Activated CD4-positive, CD25-positive, alpha-beta regulatory T cell treated with anti-CD3 and anti-CD28 coated beads, Interleukin-2, amount 50 U/mL, for 24 hours (primary cell): ENCODE measurements at regions not wholly inside any gene's neighbourhood (a gene's known extent, or its start where the extent isn't known, plus 50 kb on each side); places are given as distances from the start of the nearest gene placed in this dataset.

Experiments
- ATAC-seq, 2 donors: fragments of 150-1000 bp; cut with Tn5 transposase; one replicate each; pipeline ENCODE4 v1.10.0; 2021; ENCODE audit warnings: mild to moderate bottlenecking in 1 of 2, moderate library complexity in 1 of 2

DNA sequence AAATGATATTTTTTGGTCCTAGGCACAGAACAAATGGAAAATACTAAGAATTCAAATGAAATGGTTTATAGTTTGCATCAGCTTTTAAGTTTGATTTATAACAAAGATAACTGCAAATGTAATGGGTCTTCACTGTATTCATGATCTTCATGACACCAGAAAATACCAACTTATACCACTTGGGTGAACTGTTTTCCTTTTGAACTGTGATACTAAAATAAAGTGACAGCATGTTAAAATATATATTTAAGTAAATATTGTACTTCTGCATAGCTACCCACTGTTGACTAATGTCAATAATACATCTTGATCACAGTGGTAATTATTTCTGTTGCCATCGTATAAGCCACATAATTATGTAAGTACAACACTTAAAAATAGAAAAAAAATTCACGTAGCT is 442.0 kb upstream of the ANKRD30A start:
- no peak for ATAC-seq

DNA sequence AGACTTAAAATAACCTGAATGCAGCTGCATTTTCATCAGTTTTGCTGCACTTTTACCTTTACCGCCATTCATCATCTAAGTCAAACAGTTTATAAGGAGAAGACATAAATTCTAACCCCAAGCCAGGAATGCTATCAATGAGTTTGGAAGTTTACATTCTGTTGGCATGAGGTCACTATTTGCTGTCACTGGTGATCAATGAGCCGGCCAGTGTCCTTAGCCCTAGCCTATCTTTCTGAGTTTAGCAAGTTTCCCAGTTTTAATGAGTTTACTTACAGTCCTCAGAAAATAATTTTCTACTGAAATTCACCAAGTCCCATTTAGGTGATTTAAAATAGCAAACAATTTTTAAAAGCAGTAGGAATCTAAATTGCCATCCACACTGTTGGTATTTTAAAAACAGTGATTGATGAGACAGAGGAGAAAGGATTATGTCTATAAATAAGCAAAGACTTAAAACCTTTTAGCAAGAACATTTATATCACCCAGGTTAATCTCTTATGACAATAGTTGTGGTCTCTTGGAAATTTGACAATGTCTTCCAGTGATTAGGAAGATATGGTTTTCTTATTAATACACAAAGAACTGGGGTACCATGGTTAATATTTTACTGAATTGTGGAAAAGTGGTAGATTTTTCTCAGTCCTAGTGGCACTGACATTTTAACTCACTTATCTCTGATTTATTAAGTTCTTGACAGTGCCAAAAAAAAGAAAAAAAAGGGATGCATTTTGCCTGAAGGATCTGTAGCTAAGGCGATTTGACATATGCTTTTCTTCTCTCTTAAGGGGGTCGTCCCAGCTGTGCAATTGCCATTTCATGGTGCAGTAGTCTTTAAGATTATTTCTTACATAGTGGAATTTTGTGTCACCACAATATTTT is 443.4 kb upstream of the ANKRD30A start:
- no peak for ATAC-seq

DNA sequence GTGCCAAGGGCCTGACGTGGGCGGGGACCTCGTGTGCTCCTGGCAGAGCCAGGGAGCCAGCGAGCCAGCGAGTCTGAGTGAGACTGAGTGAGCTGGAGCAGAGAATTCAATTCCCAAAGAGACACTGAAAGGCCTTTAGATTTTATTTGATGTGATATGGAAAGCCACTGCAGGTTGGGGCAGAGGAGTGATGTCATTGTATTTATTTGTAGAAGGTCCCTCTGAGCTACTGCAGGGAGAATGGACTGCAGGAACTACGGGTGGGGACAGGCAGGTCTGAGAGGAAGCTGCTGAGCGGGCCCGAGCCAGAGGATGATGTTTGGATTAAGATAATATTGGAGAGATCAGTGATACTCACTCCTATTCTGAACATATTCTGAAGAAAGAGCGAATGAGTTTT is 445.8 kb upstream of the ANKRD30A start:
- no peak for ATAC-seq

DNA sequence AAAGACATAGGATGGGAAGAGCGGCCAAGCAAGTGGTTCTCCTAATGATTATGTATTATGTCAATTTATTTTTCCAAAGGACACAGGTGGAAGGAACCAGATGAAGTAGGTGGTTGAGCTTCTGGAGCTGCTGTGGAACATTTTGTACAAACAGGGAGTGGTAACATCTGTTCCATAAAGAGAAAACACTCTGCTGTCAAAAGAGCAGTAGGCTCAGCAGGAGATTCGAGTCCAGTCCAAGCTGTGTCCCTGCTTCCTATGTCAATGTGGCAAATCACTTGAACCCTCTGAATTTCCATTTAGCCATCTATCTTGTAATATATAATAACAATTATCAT is 448.0 kb upstream of the ANKRD30A start:
- no peak for ATAC-seq

DNA sequence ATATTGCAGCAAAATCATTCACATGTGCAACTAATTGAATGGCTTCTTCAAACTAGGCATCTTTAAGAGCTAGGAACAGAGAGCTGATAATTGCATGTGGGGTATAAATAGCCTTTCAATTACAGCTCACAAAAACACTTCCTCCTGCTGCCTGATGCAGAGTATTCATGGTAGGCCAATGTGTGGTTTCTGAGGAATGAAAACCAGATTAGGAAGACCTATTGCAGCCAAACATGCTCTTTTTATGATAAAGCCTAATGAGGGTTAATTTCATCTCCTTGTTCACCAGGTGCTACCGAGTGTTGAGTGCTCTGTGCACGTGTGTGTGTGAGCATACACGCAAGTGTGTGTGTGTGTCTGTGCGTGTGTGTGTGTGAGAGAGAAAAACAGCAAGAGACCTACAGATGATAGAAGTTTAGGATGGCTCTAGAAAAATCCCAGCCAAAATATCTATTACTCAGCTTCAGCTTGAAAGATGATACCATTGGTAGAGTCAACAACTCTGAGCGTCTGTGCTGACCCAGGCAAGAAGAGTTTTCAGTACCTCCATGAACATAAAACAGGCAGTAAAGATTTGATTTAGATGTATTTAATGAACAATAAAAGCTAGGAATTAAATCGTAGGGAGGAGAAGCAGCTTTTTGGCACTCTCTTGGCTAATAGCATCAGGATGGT is 448.5 kb upstream of the ANKRD30A start:
- ATAC-seq: no peak

DNA sequence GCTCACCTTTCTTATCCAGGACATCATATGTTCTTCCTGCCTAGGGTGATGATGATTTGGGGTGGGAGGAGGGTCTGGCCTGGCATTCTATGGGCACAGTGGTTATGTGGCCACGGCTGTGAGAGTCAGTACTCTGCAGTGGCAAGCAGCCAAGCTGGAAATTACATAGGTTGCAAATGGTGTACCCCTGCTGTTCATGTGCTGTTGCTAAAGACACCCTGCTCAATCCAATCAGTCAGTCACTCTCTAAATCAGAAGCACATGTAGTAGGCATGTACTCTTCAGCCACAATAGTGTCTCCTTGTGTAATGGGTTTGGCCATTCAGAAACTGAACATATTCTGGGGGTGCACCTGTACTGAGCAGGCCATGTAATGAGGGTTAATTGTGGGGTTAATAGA is 449.1 kb upstream of the ANKRD30A start:
- no peak for ATAC-seq

DNA sequence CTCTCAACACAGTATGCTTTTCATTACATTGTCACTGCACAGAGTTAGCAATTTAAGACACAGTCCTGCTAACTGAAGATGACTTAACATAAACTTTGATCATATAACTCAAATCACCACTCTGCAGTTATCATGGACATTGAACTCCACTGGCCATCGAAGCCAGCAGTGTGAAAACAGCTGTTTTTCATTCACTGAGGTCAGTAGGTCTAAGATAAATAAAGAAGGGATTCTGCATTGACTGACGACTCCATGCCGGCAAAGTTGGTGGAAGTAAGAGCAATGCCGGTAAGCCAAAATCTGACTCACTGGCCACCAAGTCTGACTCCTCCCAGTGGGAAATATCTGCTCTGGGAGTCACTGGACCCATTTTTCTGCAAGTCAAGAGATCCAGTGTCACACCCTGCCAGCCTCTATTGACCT is 449.9 kb upstream of the ANKRD30A start:
- ATAC-seq: no peak

DNA sequence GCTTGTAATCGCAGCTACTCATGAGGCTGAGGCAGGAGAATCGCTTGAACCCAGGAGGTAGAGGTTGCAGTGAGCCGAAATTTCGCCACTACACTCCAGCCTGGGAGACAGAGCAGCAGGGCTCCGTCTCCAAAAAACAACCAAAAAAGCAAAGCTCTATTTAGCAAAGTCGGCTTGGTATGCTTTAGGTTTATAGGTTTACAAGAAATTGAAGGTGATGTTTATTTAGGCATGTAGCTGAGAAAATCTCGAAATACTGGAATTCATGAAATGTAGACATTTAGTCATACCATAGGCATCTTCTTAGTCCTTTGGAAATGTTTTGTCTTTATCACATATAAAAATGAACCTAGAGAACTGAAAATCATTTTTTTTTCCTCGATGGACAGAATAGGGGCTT is 453.8 kb upstream of the ANKRD30A start:
- no peak for ATAC-seq

DNA sequence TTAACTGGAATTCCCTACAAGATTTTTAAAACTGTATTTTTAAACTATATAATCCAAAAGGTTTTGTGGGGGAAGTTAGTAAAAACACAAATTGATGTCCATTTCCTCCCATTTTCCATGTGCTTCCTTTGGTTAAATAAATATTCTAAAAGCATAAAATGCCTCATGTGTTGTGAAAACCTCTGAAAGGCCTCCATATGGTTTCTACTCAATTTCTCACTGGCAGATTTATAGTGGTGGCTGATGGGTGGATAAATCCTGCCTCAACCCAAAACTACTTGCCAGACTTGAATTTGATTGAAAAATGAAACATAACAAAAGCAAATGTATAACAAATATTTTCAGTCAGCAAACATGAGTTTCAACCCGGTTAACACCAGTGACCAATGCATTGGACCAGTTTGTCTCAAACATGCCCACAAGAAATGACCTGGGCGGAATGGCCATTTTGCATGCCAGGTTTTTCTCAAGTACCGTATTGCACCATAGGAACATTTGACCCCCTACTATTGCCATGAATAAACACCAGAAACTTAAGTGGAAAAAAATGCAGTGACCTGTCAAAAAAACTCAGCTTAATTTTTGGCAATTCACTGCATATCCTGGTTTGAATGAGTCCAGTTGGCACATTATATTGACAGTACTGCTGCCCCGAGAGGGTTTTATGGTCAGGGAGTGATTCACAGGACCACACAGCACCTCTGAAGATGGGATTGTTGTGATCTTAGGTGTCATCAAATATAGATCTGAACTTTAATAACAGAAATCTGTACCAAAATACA is 454.6 kb upstream of the ANKRD30A start:
- ATAC-seq: no peak

DNA sequence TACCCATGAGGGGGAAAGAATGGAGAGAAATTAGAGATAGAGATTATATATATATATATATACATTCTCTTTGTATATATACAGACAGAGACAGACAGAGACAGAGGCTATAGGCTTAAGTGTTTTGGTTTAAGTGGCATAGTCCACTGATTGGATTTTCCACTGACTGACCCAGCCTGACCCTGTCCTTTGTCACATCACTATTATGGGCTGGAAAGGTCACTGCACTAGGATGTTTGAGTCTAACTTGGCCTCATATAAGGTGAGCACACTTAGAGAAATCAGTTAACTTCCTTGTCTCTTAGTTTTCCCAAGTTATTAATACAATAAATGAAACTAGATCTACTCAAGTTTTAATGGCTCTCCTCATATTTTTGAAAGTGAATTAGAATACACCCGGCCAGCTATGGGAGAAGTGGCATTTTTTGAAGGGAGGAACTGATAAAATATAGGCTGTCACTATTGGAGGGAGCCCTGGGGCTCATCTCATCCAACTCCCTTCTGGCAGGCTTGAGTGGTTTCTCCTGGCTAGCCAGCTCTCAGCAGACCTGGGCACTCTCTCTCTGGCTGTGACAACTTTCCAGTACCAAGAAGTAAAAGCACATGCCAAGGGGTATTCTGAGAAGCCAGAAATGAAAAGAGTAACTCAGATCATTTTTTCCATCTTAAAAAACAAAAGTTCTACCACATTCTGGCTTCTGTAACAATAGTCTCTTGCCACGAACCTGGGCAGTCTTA is 455.6 kb upstream of the ANKRD30A start:
- ATAC-seq: no peak

DNA sequence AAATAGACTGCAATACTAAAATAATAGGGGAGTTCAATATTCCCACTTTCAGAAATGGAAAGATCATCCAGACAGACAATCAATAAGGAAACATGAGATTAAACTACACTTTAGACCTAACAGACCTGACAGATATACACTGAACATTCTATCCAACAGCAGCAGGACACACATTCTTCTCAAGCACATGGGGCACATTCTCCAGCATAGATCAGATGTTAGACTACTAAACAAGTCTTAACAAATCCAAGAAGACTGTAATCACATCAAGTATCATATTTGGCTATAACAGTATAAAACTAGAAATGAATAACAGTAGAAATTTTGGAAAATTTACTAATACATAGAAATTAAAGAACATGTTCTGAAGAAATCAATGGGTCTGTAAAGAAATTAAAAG is 458.9 kb upstream of the ANKRD30A start:
- no peak for ATAC-seq

DNA sequence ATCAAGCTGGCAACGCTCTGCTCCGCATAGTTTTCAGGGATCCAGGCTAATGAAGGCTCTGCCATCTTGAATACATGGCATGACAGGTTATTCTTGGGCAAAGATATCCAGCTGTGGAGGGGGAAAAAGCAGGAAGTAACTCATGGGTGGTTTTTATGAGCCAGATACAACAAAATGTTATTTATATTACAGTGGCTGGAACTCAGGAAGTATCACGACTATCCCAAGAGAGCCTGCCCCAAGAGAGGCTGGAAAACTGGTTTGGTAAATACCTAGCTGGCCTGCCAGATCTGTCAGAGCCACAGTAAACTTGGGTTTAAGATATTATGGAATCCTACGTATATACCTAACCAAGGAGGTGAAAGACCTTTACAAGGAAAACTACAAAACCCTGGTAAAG is 462.8 kb upstream of the ANKRD30A start:
- ATAC-seq: no peak

DNA sequence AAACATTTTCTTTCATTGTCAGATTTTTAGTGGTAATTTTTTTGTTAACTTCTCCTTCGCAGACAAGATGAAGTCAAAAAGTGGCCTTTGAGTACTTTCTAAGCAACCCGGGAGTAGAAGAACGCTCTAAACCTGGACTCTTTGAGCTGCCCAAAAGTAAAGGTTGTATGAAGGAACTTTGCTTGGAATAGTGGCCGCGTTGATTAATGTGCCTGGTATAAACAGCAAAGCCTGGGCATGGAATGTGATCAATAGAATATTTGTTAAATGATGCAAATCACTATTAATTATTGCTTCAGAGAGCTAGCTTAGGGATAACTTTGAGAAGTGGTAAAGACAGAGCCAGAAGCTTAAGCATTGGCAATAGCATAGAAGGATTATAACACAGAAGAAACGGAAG is 475.1 kb upstream of the ANKRD30A start:
- ATAC-seq: no peak

DNA sequence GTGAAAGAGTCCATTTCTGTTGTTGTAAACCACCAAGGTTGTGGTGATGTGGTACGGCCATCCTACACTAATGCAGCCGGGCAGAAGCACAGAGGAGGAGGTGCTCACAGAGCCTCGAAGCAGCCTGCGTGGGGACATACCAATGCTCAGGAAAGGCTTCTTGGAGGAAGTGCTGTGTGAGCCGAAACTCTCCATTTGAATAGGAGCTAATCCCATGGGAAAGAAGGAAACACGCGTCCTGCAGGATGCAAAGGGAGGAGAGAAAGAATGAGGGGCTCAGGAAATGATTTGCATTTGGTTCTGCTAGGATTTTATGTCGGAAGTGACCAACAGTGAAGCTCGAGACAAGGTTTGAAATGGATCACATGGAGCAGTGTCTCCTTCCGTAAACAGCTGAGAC is 477.9 kb upstream of the ANKRD30A start:
- ATAC-seq: no peak

DNA sequence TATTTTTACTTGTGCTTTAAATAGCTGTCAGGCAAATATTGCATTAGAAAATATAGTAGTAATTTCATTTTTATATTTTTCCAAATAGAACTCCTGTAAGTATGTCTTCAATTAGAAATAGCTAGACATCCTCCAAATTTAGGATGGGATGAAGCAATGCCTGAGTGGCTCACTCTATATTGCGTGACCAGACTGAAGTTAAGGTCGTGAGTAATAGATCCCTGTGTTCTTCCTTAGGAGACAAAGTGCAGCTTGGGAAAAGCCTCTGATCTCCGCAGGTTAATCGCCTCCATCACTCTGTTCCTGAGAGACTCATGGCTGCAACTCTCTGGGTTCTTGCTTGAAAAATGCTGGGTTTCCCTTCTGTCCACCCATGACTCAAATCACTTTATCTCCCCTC is 484.8 kb upstream of the ANKRD30A start:
- ATAC-seq: no peak

DNA sequence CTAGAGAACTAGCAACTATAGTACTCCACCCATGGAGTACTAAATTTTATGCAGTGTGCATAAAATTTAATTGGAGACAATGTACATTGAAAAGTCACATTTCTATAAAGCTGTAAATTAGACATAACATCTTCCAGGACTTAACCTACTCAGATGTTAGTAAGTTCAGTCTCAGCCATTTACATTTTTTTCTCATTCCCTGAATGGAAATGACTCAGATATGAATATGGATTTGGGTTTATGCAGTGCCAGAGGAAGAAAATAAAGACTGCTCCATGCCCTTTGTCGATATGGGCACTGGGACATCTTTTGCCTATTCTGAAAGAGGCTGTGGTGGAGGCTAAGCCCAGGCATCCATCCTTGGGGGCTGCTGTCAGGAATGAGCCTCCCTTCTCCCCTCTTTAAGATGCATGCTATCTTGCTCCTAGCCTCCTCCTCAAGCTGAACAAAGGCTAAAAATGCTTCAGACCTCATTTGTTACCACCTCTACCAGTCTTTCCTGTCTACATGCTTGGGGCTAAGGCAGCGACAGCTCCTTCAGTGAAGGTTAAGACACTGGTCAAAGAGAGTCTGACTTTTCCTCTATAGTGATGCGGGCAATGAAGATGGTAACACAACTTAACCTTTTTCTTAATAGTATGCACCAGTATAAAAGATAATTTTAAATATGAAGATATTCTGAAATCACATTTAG is 486.8 kb upstream of the ANKRD30A start:
- ATAC-seq: no peak

DNA sequence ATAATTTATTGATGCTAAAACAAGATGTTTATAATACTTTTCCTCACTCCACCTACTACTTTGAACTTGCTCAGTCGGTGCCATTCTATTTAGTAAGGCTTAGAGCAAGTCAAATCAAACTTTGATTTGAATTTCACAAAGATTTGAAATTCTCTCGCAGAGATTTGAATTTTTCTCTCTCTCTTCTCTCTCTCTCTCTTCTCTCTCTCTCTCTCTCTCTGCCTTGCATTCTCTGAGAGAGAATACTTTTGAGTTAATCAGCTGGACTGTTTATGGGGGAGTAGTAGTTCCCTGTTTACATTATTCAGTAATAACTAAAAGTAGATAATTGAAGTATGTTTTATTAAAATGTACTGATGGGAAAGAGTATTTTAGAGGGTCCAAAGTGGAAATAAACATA is 488.5 kb upstream of the ANKRD30A start:
- no peak for ATAC-seq

DNA sequence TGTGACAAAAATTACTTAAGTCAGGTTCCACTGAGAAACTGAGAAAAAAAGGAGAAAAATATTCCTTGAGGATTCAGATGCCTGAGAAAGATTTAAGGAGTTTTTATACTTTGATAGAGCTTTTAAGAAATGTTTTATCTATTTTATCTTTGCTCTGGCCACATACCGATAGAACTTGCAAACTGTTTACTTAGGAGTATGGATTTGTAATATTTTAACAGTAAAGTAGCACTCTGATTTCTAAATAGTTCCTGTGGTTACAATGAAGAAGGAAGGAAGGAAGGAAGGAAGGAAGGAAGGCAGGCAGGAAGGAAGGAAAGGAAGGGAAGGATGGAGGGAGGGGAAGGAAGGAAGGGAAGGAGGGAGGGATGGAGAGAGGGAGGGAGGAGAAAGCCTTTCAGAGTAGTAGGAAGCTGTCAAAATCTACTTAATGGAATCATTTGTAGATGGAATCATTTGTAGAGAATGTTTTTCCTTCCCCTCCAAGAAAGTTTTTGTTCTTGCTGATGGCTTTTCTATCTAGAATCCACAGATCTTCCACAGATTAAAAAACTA is 489.0 kb upstream of the ANKRD30A start:
- no peak for ATAC-seq

DNA sequence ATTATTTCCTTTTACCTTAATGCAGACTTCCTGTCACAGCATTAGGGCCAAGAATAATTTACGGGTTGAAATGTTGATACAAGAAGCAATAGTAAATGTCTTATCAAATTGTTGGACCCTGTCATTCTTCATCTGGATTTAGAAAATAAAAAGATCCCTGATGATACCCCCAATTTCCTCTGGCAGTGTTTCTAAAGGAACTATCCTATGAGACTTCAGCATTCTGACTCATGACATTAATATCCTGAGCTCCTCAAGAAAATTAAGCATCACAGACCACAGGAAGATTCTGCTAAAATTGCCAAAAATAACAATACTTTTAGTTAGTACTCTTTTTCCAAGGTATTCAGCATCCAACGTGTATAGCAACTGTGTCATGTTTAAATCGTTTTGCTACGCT is 490.5 kb upstream of the ANKRD30A start:
- no peak for ATAC-seq

DNA sequence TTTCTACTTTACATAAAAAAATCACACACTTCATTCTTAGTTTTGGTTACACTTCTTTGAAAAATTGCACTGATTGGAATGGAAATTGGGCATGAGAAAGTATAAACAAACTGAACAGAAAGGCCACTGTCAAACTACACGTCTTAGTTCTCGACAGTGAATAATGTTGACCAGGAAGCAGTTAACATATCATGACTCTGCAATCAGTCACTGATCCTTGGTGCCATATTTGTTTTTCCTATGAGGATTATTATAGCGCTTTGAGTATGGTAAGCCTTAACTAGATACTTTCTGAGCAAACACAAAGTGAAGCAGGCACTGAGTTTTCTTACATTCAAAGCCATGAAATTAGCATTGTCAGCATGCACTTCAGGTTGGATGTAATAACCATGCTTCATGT is 495.1 kb upstream of the ANKRD30A start:
- ATAC-seq: no peak

DNA sequence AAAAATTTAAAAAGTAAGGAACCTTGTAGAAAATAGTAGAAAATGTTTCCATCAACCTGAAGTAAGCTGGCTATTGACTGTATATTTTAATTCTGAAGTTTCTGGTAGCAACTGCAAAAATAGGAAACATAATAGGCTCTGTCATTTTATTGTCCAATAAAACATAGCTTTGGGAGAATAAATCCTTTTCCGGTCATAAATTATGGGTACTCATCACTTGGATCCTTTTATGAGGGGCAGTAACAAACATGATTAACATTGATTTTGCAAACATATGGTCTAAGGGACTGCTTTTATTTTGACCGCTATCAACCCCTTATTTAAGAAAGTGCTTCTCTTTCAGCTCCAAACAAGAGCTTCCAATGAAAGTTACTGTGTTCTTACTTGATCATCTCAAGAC is 495.9 kb upstream of the ANKRD30A start:
- no peak for ATAC-seq

DNA sequence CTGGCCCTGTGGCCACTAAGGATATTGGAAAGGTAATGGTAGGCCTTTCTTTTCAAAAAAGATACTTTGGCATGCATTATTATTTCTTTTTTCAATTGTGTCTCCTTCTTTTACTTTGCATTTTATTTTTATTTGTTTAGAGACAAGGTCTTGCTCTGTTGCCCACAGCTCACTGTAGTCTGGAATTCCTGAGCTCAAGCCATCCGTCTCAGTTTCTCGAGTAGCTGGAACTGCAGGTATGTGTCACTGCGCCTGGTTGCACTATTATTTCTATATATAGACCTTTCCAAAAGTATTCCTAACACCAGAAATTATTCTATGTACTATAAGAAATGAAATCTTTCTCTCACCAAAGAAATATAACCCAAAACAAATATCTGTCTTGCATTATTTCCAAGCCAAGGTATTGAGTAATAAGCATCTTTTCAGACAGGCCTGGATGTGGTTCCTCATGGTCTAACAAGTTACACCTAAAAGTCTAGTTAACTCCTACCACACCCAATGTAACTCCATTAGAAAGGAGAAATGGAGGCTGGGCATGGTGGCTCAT is 500.8 kb upstream of the ANKRD30A start:
- no peak for ATAC-seq
